Breast epithelium (tissue), 3 donors: ENCODE measurements at regions not wholly inside any gene's neighbourhood (a gene's known extent, or its start where the extent isn't known, plus 50 kb on each side); places are given as distances from the start of the nearest gene placed in this dataset.

Source experiments
- CTCF ChIP-seq, 3 donors: fragments of 450-650 bp; IDR thresholded peaks; one replicate each; pipeline ENCODE4 v1.5.1; 2016 to 2017; ENCODE audit warnings: antibody characterized with exemption in 3 of 3, mild to moderate bottlenecking in 3 of 3, moderate library complexity in 3 of 3
- POLR2A ChIP-seq: fragments of 450-650 bp; IDR thresholded peaks from one replicate; pipeline ENCODE4 v1.6.1; 2016; ENCODE audit warnings: antibody characterized with exemption, mild to moderate bottlenecking, moderate library complexity

GRCh38 chr14:53714495-53715192 lies 242.0 kb downstream of the BMP4 start:
- TF ChIP-seq CTCF (IDR thresholded peaks at IDR 0.05), result no peak
- no peak for TF ChIP-seq POLR2A
